Trophoblast cell (in vitro differentiated cells and primary cell): ENCODE measurements at regions not wholly inside any gene's neighbourhood (a gene's known extent, or its start where the extent isn't known, plus 50 kb on each side); places are given as distances from the start of the nearest gene placed in this dataset.

Experiments
- DNase-seq, 2 donors: peaks; one replicate each; pipeline ENCODE4 v3.0.0-alpha.2; 2016
- H2AFZ ChIP-seq: 2 replicates; pipeline ENCODE4 v1.6.1; 2013; ENCODE audit warnings: low read length, moderate library complexity, mild to moderate bottlenecking; ENCODE audit not compliant: insufficient read depth, poor library complexity
- H2AK5ac ChIP-seq: 2 replicates; pipeline ENCODE4 v1.6.1; 2013; ENCODE audit warnings: mild to moderate bottlenecking, low read length
- H2BK120ac ChIP-seq: 2 replicates; pipeline ENCODE4 v1.6.1; 2013; ENCODE audit warnings: low read length, mild to moderate bottlenecking, moderate library complexity; ENCODE audit not compliant: insufficient read depth, poor library complexity
- H2BK12ac ChIP-seq: 2 replicates; pipeline ENCODE4 v1.6.1; 2013; ENCODE audit warnings: mild to moderate bottlenecking, low read length, moderate library complexity
- H2BK5ac ChIP-seq: 2 replicates; pipeline ENCODE4 v1.6.1; 2013; ENCODE audit warnings: low read length, low read depth, moderate library complexity, mild to moderate bottlenecking; ENCODE audit not compliant: poor library complexity
- H3K14ac ChIP-seq: 2 replicates; pipeline ENCODE4 v1.6.1; 2013; ENCODE audit warnings: mild to moderate bottlenecking, low read length
- H3K18ac ChIP-seq: 2 replicates; pipeline ENCODE4 v1.6.1; 2013; ENCODE audit warnings: mild to moderate bottlenecking, low read length
- H3K23ac ChIP-seq: 2 replicates; pipeline ENCODE4 v1.6.1; 2013; ENCODE audit warnings: low read length
- H3K27ac ChIP-seq: 2 replicates; pipeline ENCODE4 v1.5.1; 2013; ENCODE audit warnings: low read depth, mild to moderate bottlenecking, inconsistent platforms, low read length, moderate library complexity
- H3K27me3 ChIP-seq: 2 replicates; pipeline ENCODE4 v1.6.1; 2013; ENCODE audit warnings: inconsistent platforms, mild to moderate bottlenecking, low read length, moderate library complexity; ENCODE audit not compliant: insufficient read depth
- H3K36me3 ChIP-seq, 2 experiments: 1 replicate in 1 of 2; 2 replicates in 1 of 2; pipeline ENCODE4 v1.6.1; 2013; ENCODE audit warnings: low read length in 2 of 2, mild to moderate bottlenecking in 2 of 2, moderate library complexity in 1 of 2; ENCODE audit not compliant: insufficient read depth in 2 of 2, control insufficient read depth in 1 of 2
- H3K4ac ChIP-seq: 2 replicates; pipeline ENCODE4 v1.6.1; 2013; ENCODE audit warnings: low read depth, mild to moderate bottlenecking, low read length, moderate library complexity
- H3K4me1 ChIP-seq, 2 experiments: 1 replicate in 1 of 2; 2 replicates in 1 of 2; pipeline ENCODE4 v1.6.1; 2013; ENCODE audit warnings: low read length in 2 of 2, mild to moderate bottlenecking in 2 of 2, moderate library complexity in 1 of 2; ENCODE audit not compliant: insufficient read depth in 2 of 2, control insufficient read depth in 1 of 2
- H3K4me2 ChIP-seq: 2 replicates; pipeline ENCODE4 v1.6.1; 2013; ENCODE audit warnings: inconsistent platforms, mild to moderate bottlenecking, low read length, moderate library complexity
- H3K4me3 ChIP-seq: 2 replicates; pipeline ENCODE4 v1.5.1; 2013; ENCODE audit warnings: mild to moderate bottlenecking, low read depth, low read length, inconsistent platforms
- H3K79me1 ChIP-seq: one replicate; pipeline ENCODE4 v1.6.1; 2013; ENCODE audit warnings: low read length
- H3K79me2 ChIP-seq: 2 replicates; pipeline ENCODE4 v1.6.1; 2013; ENCODE audit warnings: low read length, mild to moderate bottlenecking; ENCODE audit not compliant: control insufficient read depth, insufficient read depth, poor library complexity
- H3K9ac ChIP-seq: 2 replicates; pipeline ENCODE4 v1.6.1; 2013; ENCODE audit warnings: mild to moderate bottlenecking, low read length
- H3K9me3 ChIP-seq: 2 replicates; pipeline ENCODE4 v1.6.1; 2013; ENCODE audit warnings: low read depth, mild to moderate bottlenecking, control low read depth, inconsistent platforms, low read length; ENCODE audit not compliant: insufficient read depth
- H4K12ac ChIP-seq: 2 replicates; pipeline ENCODE4 v1.6.1; 2013; ENCODE audit warnings: low read depth, mild to moderate bottlenecking, low read length, moderate library complexity
- H4K8ac ChIP-seq: 2 replicates; pipeline ENCODE4 v1.6.1; 2013; ENCODE audit warnings: low read depth, mild to moderate bottlenecking, low read length, moderate library complexity
- H4K91ac ChIP-seq: one replicate; pipeline ENCODE4 v1.6.1; 2013; ENCODE audit warnings: low read depth, mild to moderate bottlenecking, low read length, moderate library complexity
- WGBS: extraction: QIAGEN DNeasy Blood & Tissue Kit; methylation state at CpG from one replicate; pipeline ENCODE4 v1.1.7; 2013; ENCODE audit warnings: missing lambda C conversion rate; ENCODE audit not compliant: insufficient read length, insufficient coverage; ENCODE audit errors: extremely low coverage; 5-methylcytosine and 5-hydroxymethylcytosine counted together

GRCh38 chr17:6924208-6924607, 71.6 kb upstream of the ALOX12 start:
- H2AFZ ChIP-seq = no peak overlapping the region
- no peak overlapping the region for H3K9ac ChIP-seq
- no peak overlapping the region for H4K8ac ChIP-seq
- no peak overlapping the region for H2BK120ac ChIP-seq
- no peak for DNase-seq
- H3K27ac ChIP-seq = no peak overlapping the region
- H3K9me3 ChIP-seq = no peaks in the 10 kb centered on the region
- no peak overlapping the region for H3K18ac ChIP-seq
- H4K12ac ChIP-seq = no peak overlapping the region
- H2AK5ac ChIP-seq = no peak overlapping the region
- H3K14ac ChIP-seq = no peak overlapping the region
- H3K36me3 ChIP-seq = no peaks in the 10 kb centered on the region
- no peak overlapping the region for H3K4me2 ChIP-seq
- no peaks in the 10 kb centered on the region for H3K79me2 ChIP-seq
- H3K4me1 ChIP-seq = no peaks in the 10 kb centered on the region
- no peak overlapping the region for H2BK12ac ChIP-seq
- H3K79me1 ChIP-seq = no peaks in the 10 kb centered on the region
- no peak overlapping the region for H3K23ac ChIP-seq
- no peak overlapping the region for H2BK5ac ChIP-seq
- no peak overlapping the region for H4K91ac ChIP-seq
- no peaks in the 10 kb centered on the region for H3K27me3 ChIP-seq
- no peak overlapping the region for H3K4ac ChIP-seq
- H3K4me3 ChIP-seq = no peak overlapping the region

DNA sequence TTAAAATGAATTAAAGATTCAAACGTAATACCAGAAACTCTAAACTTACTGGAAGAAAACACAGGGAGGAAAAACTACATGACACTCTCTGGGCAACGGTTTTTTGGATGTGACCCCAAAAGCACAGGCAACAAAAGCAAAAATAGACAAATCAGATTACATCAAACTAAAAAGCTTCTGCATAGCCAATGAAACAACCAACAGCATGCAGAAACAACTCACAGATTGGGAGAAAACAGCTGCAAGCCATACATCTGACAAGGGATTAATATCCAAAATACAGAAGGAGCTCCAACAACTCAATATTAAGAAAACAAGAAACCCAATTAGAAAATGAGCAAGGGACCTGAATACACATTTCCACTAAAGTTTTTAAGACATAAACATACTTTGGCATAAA, 69.2 kb upstream of the ALOX12 start:
- Histone ChIP-seq H3K4me2 (no peak overlapping the region), H3K4me3 (no peak overlapping the region), H3K4me1 (no peaks in the 10 kb centered on the region), H2BK12ac (no peak overlapping the region), H3K18ac (no peak overlapping the region), H3K9me3 (no peaks in the 10 kb centered on the region), H2BK5ac (no peak overlapping the region), H3K9ac (no peak overlapping the region), H3K14ac (no peak overlapping the region), H4K91ac (no peak overlapping the region), H4K12ac (no peak overlapping the region), H2AFZ (no peak overlapping the region), H3K79me1 (no peaks in the 10 kb centered on the region), H3K4ac (no peak overlapping the region), H3K27me3 (no peaks in the 10 kb centered on the region), H3K36me3 (no peaks in the 10 kb centered on the region), H3K27ac (no peak overlapping the region), H3K23ac (no peak overlapping the region), H3K79me2 (no peaks in the 10 kb centered on the region), H2AK5ac (no peak overlapping the region), H4K8ac (no peak overlapping the region), H2BK120ac (no peak overlapping the region)
- WGBS = no CpG with 5 or more reads among the region's 2 CpGs
- no peak for DNase-seq

- Histone ChIP-seq H2AFZ (no peak overlapping the region), H3K27ac (no peak overlapping the region), H3K9me3 (no peaks in the 10 kb centered on the region), H4K12ac (no peak overlapping the region), H2BK120ac (no peak overlapping the region), H3K79me1 (no peaks in the 10 kb centered on the region), H2BK12ac (no peak overlapping the region), H3K18ac (no peak overlapping the region), H3K36me3 (no peaks in the 10 kb centered on the region), H3K4me1 (no peaks in the 10 kb centered on the region), H3K23ac (no peak overlapping the region), H3K79me2 (no peaks in the 10 kb centered on the region), H3K9ac (no peak overlapping the region), H3K4me3 (no peak overlapping the region), H3K27me3 (no peaks in the 10 kb centered on the region), H4K91ac (no peak overlapping the region), H4K8ac (no peak overlapping the region), H2BK5ac (no peak overlapping the region), H2AK5ac (no peak overlapping the region), H3K14ac (no peak overlapping the region), H3K4me2 (no peak overlapping the region), H3K4ac (no peak overlapping the region)
- no CpG with 5 or more reads among the region's 2 CpGs for WGBS
- peak in 1 of 2 donors; percentile 76 for DNase-seq
Measured at GRCh38 chr17:6927290-6928126, 68.3 kb upstream of the ALOX12 start.

DNA sequence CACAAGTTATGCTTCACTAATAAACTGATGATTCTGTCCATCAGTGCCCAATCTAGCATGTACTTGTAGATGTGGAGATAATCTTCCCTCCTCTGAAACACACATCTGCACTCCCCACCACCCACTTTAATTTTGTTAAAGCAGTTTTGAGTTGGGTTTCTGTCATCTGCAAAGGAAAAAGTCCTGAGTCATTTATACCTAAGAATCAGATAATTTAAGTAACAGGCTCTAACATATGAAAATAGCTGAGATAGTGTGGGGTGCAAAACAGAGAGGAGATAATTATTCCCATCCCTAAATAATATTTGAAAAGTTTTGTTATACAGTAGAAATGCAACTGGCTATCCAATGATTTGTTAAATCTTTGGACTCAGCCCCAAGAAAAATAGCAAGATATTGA, 67.7 kb upstream of the ALOX12 start:
- H3K23ac ChIP-seq = no peak overlapping the region
- no peak overlapping the region for H2BK12ac ChIP-seq
- H4K91ac ChIP-seq = no peak overlapping the region
- H3K4me1 ChIP-seq = no peaks in the 10 kb centered on the region
- no peak overlapping the region for H3K18ac ChIP-seq
- DNase-seq = no peak
- no peak overlapping the region for H3K14ac ChIP-seq
- no peaks in the 10 kb centered on the region for H3K27me3 ChIP-seq
- no peak overlapping the region for H3K4ac ChIP-seq
- H3K36me3 ChIP-seq = no peaks in the 10 kb centered on the region
- H3K9me3 ChIP-seq = no peaks in the 10 kb centered on the region
- H3K79me2 ChIP-seq = no peaks in the 10 kb centered on the region
- no peak overlapping the region for H2AFZ ChIP-seq
- no peak overlapping the region for H4K12ac ChIP-seq
- H2BK120ac ChIP-seq = no peak overlapping the region
- no peak overlapping the region for H2AK5ac ChIP-seq
- no peak overlapping the region for H2BK5ac ChIP-seq
- no peak overlapping the region for H3K4me3 ChIP-seq
- H3K9ac ChIP-seq = no peak overlapping the region
- H3K79me1 ChIP-seq = no peaks in the 10 kb centered on the region
- no peak overlapping the region for H3K4me2 ChIP-seq
- H3K27ac ChIP-seq = no peak overlapping the region
- no peak overlapping the region for H4K8ac ChIP-seq
